Mucosa of gallbladder (tissue), 1 donor: ENCODE measurements at regions not wholly inside any gene's neighbourhood (a gene's known extent, or its start where the extent isn't known, plus 50 kb on each side); places are given as distances from the start of the nearest gene placed in this dataset.
"Not testable (repeated sequence)": the region's sequence is repeated elsewhere in the genome, so short reads cannot be mapped to it uniquely, and the experiment has no call there.

ENCODE experiments used
- DNase-seq: peaks from one replicate; pipeline ENCODE4 v3.0.0-alpha.2; 2020; ENCODE audit warnings: low spot score
- donor health status: DM: no; HTN: no; CAD: no.

- DNase-seq, result no peak
Measured at GRCh38 chr2:194550702-194551101, 1106.3 kb upstream of the SLC39A10 start.

GRCh38 chr2:194549387-194549786 is 1107.6 kb upstream of the SLC39A10 start:
- no peak for DNase-seq

DNA sequence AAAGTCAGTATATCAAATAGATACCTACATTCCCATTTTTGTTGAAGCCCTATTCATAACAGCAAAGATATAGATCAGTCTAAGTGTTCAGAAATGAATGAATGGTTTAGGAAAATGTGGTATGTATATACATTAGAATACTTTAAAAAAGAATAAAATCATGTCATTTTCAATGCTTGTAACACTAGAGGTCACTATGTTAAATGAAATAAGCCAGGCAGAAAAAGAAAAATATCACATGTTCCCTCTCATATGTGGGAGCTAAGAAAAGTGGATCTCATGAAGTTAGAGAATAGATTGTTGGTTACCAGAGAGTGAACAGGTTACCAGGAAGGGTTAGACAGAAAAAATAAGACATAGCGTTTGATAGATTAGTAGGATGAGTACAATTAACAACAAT is 1111.0 kb upstream of the SLC39A10 start:
- no peak for DNase-seq

DNA sequence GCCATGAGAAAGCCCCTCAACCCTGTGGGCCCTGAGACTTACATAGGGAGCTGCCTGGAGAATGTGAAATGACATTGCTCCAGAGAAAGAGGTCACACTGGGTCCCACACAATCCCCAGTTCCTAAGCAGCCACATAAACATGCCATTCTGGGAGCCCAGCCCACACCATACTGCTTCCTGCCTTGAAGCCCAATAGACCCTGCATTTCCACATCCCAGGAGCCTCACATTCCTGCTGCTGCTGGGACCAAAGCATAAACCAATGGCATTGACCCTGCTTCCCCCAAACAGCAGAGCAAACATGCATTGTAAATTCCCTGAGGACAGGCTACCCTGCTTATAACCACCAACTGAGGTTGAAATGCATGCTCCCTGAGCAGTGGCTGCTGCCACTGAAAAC is 1117.6 kb upstream of the SLC39A10 start:
- no peak for DNase-seq

- DNase-seq, result no peak
Measured at GRCh38 chr2:194526121-194526520, 1130.9 kb upstream of the SLC39A10 start.

- DNase-seq, result no peak
Measured at GRCh38 chr2:194514281-194514680, 1142.7 kb upstream of the SLC39A10 start.

DNA sequence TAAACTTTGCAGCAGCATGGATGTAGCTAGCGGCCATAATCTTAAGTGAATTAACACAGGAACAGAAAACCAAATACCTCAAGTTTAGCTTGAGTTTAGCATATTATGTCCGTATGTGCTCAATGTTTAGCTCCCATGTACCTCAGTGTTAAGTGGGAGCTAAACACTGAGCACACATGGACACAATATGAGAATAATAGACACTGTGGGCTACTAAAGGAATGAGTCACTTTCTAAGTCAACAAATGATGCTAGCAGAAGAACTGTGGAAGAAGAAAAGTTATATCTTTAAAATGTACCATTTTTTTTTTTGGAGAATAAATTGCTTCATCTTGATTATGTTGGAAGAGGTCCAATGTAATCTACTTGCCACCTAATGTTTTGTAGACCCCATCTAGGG is 1146.0 kb upstream of the SLC39A10 start:
- not testable (repeated sequence) for DNase-seq

DNA sequence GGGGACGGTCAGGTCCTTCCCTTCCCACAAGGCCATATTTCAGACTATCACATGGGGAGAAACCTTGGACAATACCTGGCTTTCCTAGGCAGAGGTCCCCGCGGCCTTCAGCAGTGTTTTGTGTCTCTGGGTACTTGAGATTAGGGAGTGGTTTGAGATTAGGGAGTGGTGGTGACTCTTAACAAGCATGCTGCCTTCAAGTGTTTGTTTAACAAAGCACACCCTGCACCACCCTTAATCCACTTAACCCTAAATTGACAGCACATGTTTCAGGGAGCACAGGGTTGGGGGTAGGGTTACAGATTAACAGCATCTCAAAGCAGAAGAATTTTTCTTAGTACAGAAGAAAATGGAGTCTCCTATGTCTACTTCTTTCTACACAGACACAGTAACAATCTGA is 1152.2 kb upstream of the SLC39A10 start:
- DNase-seq, result not testable (repeated sequence)

- no peak for DNase-seq
Measured at GRCh38 chr2:194495046-194495445, 1162.0 kb upstream of the SLC39A10 start.

DNA sequence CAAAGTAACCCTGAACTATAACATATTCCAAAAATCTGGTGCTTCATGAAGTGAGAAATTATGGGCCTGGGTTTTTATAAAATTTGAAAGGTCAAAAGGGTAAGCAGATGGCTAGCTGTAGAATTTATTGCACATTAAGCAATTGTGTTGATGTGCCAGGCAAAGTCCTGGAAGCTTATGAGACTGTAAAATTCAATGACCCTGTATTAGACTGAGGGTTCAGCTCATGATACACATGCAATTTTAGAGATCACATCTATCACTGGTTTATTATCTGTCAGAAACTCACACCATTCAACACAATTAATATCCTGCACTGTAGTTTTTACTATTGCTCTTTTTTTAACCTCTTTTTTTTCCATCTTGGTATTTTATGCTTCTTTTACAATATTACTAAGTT is 1162.6 kb upstream of the SLC39A10 start:
- no peak for DNase-seq

GRCh38 chr2:194491409-194492115 is 1165.5 kb upstream of the SLC39A10 start:
- DNase-seq, result no peak

GRCh38 chr2:194486326-194486725 is 1170.7 kb upstream of the SLC39A10 start:
- DNase-seq, result no peak

DNA sequence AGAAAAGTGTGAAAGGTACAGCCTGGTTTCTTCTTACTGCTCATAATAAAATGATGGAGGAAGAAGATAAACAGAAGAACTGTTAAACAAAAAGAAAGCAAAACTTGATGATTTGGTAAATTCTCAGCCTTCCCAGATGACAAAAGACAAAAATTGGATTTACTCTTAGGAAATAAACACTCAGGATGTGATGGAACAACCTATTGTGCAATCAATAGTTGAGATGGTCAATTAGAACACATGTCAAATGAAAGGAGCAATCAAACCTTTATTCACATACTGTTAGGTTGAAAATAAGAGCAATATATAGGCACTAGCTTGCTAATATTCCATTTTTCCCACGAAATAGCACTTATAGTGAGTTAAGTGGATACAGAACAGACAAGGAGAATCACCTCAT is 1174.0 kb upstream of the SLC39A10 start:
- DNase-seq, result no peak

- DNase-seq, result no peak
Measured at GRCh38 chr2:194465641-194466040, 1191.4 kb upstream of the SLC39A10 start.

DNA sequence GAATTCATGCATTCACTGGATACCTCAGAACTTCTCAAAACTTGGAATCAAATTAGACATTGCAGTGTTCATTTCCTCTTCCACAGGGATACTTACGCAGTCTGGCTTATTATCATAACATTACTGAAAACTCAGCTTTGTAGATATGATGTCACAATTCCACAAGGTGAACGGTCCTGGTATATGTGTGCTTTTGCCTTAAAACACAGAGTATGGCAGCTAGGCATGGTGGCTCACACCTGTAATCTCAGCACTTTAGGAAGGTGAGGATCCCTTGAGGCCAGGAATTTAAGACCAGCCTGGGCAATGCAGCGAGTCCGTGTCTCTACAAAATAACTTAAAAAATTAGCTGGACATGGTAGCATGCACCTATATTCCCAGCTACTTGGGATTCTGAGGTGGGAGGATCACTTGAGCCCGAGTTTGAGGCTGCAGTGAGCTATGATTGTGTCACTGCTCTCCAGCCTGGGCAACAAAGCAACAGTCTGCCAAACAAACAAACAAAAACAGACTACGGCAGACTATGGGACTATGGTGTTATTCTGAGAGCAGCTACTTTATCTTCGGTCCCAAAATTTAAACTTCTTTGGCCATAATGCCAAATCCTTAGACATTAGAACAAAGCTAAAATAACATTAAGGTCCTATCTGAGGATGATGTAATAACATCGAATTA is 1191.9 kb upstream of the SLC39A10 start:
- DNase-seq, result no peak

DNA sequence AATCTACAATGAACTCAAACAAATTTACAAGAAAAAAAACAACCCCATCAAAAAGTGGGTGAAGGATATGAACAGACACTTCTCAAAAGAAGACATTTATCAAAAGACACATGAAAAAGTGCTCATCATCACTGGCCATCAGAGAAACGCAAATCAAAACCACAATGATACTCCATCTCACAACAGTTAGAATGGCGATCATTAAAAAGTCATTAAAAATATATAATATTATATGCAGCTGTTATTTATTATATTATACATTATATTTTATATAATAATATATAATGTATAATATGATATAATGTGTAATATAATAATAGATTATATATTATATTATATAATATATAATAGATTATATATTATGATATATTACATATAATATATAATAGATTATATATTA is 1194.1 kb upstream of the SLC39A10 start:
- not testable (repeated sequence) for DNase-seq

GRCh38 chr2:194455358-194455757 is 1201.7 kb upstream of the SLC39A10 start:
- DNase-seq, result no peak

DNA sequence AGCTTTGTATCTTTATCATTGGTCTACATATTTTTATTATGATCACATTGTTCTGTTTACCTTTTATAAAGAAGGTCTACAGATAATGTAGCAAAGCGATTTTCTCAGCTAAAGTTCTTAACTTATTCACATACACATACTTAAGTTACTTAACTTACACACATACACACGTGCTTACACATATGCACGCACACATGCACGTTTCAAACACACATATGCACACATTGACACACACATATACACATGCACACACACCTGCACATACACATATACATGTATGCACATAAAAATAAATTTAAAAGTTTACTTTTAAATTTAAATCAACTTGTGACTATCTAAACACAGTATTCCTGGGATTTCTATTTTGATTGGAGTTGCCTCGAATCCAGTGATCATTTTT is 1204.5 kb upstream of the SLC39A10 start:
- DNase-seq, result no peak

DNA sequence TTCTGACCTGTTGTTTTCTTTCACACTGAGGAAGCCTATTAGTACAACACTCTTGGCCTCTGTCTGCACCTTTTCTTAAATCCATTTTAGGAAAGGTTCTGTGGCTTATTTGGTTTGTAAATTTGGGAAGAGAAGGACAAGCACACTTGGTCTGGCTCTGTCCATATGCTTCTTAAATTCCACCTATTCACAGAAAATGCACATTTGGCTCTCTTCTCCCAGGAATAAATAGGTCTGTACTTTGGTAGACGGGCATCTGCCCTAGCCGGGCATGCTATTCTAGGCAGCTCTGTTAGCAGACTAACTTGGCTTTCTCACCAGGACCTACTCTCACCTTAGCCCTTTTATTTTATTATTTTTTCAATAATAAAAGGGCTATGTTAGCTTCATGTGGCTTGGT is 1211.8 kb upstream of the SLC39A10 start:
- DNase-seq, result no peak

DNA sequence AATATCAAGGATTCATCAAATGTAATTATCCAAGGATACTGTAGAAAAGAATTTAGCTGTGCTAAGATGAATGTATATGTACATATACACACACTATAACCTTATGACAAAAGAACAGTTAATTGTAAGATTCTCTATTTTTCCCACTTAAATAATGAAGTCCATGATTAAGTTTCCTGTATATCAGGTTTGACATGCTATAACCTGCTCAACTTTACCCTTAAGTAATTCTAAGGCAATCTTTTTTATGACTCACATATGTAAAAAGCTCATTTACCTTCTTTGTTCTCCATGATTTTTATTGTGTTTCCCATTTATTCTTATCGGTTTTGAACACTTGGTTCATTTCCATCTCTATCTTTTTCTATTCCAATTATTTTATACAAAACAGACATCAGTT is 1213.1 kb upstream of the SLC39A10 start:
- DNase-seq, result no peak

- DNase-seq, result no peak
Measured at GRCh38 chr2:194424683-194425209, 1232.3 kb upstream of the SLC39A10 start.

DNA sequence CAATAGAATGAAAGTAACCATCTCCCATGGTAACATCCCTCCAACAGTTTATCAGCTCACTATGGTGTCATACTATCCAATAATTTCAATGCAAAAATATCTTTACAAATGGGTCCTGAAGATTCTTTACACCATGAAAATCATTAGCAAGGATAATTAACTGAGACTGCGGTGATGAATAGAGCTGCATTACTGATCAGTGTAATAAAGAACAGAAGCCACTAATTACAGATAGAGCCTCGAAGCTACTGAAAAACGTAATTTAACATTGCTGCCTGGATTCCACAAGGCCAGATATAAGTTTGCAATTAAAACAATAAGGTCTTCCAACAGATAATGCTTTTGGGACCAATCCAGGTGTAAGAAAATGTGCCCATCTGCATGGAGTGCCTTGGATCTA is 1245.8 kb upstream of the SLC39A10 start:
- DNase-seq, result no peak

DNA sequence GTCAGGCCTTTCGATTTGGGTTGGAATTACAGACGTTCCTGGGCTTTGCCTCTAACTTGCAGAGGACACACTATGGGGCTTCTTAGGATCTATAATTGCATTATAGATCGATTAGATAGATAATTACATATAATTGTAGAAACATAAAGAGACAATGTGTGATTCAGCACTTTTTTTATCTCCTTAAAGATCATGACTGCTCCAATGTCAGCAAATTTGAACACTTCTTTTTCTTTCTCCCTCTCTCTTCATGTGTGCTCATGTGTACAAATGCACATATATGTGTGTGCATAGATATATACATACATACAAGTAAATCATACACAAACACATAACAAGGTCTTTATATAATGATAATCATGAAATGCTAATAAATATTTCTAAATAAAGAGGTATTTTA is 1261.2 kb upstream of the SLC39A10 start:
- DNase-seq, result no peak
